Neural progenitor cell (in vitro differentiated cells): ENCODE measurements at regions not wholly inside any gene's neighbourhood (a gene's known extent, or its start where the extent isn't known, plus 50 kb on each side); places are given as distances from the start of the nearest gene placed in this dataset.

Source experiments
- CTCF ChIP-seq: fragments of 200-600 bp; sonication (generic); IDR thresholded peaks from 2 replicates; pipeline ENCODE4 v1.5.1; 2017; ENCODE audit warnings: antibody characterized with exemption, mild to moderate bottlenecking
- EZH2 ChIP-seq: fragments of 200-600 bp; sonication (generic); IDR thresholded peaks from 2 replicates; pipeline ENCODE4 v1.6.1; 2017; ENCODE audit warnings: antibody characterized with exemption, mild to moderate bottlenecking, moderate library complexity

- TF ChIP-seq CTCF (peak; percentile 87), EZH2 (no peak)
These were observed 157.4 kb upstream of the LAMA2 start for GRCh38 chr6:128725271-128726233.
